ENCODE measurements at regions not wholly inside any gene's neighbourhood (a gene's known extent, or its start where the extent isn't known, plus 50 kb on each side); places are given as distances from the start of the nearest gene placed in this dataset.

GRCh38 chr13:106220211-106220610, 315.3 kb downstream of the EFNB2 start:
- H3K9me3 ChIP-seq (ENCODE audit: low read length), result no peaks in the 10 kb centered on the region
- TF ChIP-seq EZH2 (IDR thresholded peaks at IDR 0.05; ENCODE audit: low read length, unreplicated experiment) (no peak), EZH2phosphoT487 (IDR thresholded peaks at IDR 0.05; ENCODE audit: borderline replicate concordance, low read length) (no peak), CTCF (conservative IDR thresholded peaks at IDR 0.05; ENCODE audit: low read depth, low read length) (no peak)
- no peak overlapping the region for H3K9ac ChIP-seq (ENCODE audit: low read length)
- no peak overlapping the region for H3K4me3 ChIP-seq (ENCODE audit: low read length)
- no peaks in the 10 kb centered on the region for H4K20me1 ChIP-seq (ENCODE audit: low read length)
- no peak overlapping the region for H2AFZ ChIP-seq (ENCODE audit: low read length)
- no peaks in the 10 kb centered on the region for H3K36me3 ChIP-seq (ENCODE audit: low read depth, low read length)
- H3F3A ChIP-seq (ENCODE audit: low read length, unreplicated experiment), result no peaks in the 10 kb centered on the region
- no peak for DNase-seq
- H3K27me3 ChIP-seq (ENCODE audit: low read length), result no peaks in the 10 kb centered on the region
- no peak overlapping the region for H3K27ac ChIP-seq (ENCODE audit: low read length)
- CTCF ChIA-PET, result no interaction called here
- no peaks in the 10 kb centered on the region for H3K79me2 ChIP-seq (ENCODE audit: low read length)
- intact Hi-C loops (cut with micrococcal nuclease), result no loop called here
- POLR2A ChIA-PET (ENCODE audit: unreplicated experiment), result no interaction called here
- no peak overlapping the region for H3K4me2 ChIP-seq (ENCODE audit: low read length)
- H3K9me2 ChIP-seq (replicated peaks; ENCODE audit: low read length), result no peaks in the 10 kb centered on the region
- H3K4me1 ChIP-seq (ENCODE audit: insufficient read depth, low read length), result no peaks in the 10 kb centered on the region
- BruUV-seq (replicated peaks), result no TSS peak
- ATAC-seq, result no peak

DNA sequence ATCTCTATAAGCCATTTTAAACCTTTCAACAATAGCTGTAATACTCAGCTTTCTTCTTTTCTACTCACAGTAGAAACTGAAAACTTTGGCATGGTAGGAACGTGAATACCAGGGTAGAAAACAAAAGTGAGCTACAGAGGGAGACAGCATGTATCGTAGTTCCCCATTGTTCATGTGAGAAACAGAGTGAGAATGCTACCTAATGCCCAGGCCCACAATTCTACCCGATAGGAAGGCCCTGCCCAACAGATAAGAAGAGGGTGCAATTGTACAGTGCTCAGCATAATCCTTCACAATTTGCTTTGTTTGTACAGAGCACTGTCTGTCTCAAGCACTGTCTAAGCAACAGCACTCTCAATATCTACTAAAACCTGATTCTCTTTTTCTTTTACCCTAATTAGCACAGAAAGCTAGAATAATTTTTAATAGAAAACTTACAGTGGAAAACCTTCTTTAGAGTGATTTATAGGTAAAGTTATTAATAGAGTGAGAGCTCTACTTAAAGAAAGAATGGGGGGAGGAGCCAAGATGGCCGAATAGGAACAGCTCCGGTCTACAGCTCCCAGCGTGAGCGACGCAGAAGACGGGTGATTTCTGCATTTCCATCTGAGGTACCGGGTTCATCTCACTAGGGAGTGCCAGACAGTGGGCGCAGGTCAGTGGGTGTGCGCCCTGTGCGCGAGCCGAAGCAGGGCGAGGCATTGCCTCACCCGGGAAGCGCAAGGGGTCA, 322.3 kb downstream of the EFNB2 start:
- no peak overlapping the region for H3K27ac ChIP-seq (ENCODE audit: low read length)
- H4K20me1 ChIP-seq (ENCODE audit: low read length), result no peaks in the 10 kb centered on the region
- H3K36me3 ChIP-seq (ENCODE audit: low read depth, low read length), result no peaks in the 10 kb centered on the region
- H3K79me2 ChIP-seq (ENCODE audit: low read length), result no peaks in the 10 kb centered on the region
- H3K4me1 ChIP-seq (ENCODE audit: insufficient read depth, low read length), result no peaks in the 10 kb centered on the region
- H3K4me2 ChIP-seq (ENCODE audit: low read length), result no peak overlapping the region
- H3K9me3 ChIP-seq (ENCODE audit: low read length), result no peaks in the 10 kb centered on the region
- H3K9ac ChIP-seq (ENCODE audit: low read length), result no peak overlapping the region
- no TSS peak for BruUV-seq (replicated peaks)
- ChIA-PET CTCF (no interaction called here), POLR2A (ENCODE audit: unreplicated experiment) (no interaction called here)
- no peak for ATAC-seq
- intact Hi-C loops (cut with micrococcal nuclease), result no loop called here
- TF ChIP-seq EZH2 (IDR thresholded peaks at IDR 0.05; ENCODE audit: low read length, unreplicated experiment) (no peak), EZH2phosphoT487 (IDR thresholded peaks at IDR 0.05; ENCODE audit: borderline replicate concordance, low read length) (no peak)
- no peak for DNase-seq
- no peak overlapping the region for H2AFZ ChIP-seq (ENCODE audit: low read length)
- no peak overlapping the region for H3K4me3 ChIP-seq (ENCODE audit: low read length)
- no peaks in the 10 kb centered on the region for H3F3A ChIP-seq (ENCODE audit: low read length, unreplicated experiment)
- H3K9me2 ChIP-seq (replicated peaks; ENCODE audit: low read length), result no peaks in the 10 kb centered on the region
- H3K27me3 ChIP-seq (ENCODE audit: low read length), result no peaks in the 10 kb centered on the region

DNA sequence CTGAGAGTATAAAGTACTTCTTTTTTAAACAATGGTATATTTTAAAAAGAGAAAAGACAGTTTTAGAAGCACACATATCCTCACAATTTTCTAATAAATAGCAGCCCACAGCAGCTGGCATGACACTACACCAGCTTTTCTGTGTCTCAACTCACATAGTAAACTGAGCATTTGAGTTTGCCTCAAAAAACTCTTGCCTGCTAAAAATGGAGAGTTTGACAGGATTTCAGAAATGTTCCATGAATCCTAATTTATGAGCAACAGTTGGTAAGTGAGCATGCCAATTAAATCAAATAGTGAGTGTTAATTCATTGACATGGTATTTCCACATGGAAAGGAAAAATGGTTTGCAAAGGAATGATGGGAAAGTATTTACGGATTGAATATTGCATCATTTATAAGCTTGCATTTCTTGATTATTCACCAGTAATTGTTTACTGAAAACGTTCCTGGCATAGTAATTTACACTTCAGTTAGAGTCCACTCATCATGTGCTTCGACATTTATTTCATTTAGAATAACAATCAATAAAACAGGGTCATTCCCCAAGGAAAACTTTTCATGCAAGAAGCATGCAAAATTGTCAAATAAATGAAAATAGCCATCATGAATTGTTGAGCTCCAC, 323.0 kb downstream of the EFNB2 start:
- intact Hi-C loops (cut with micrococcal nuclease), result no loop called here
- no peaks in the 10 kb centered on the region for H4K20me1 ChIP-seq (ENCODE audit: low read length)
- H3K36me3 ChIP-seq (ENCODE audit: low read depth, low read length), result no peaks in the 10 kb centered on the region
- H3K9me2 ChIP-seq (replicated peaks; ENCODE audit: low read length), result no peaks in the 10 kb centered on the region
- no peaks in the 10 kb centered on the region for H3K4me1 ChIP-seq (ENCODE audit: insufficient read depth, low read length)
- no peak overlapping the region for H2AFZ ChIP-seq (ENCODE audit: low read length)
- no peak overlapping the region for H3K27ac ChIP-seq (ENCODE audit: low read length)
- H3K4me2 ChIP-seq (ENCODE audit: low read length), result no peak overlapping the region
- H3K27me3 ChIP-seq (ENCODE audit: low read length), result no peaks in the 10 kb centered on the region
- H3F3A ChIP-seq (ENCODE audit: low read length, unreplicated experiment), result no peaks in the 10 kb centered on the region
- H3K4me3 ChIP-seq (ENCODE audit: low read length), result no peak overlapping the region
- CTCF ChIA-PET, result no interaction called here
- no peak for TF ChIP-seq EZH2 (IDR thresholded peaks at IDR 0.05; ENCODE audit: low read length, unreplicated experiment)
- no peak for TF ChIP-seq EZH2phosphoT487 (IDR thresholded peaks at IDR 0.05; ENCODE audit: borderline replicate concordance, low read length)
- TF ChIP-seq CTCF (conservative IDR thresholded peaks at IDR 0.05; ENCODE audit: low read depth, low read length), result no peak
- DNase-seq (no peak), ATAC-seq (no peak)
- H3K9me3 ChIP-seq (ENCODE audit: low read length), result no peaks in the 10 kb centered on the region
- no peaks in the 10 kb centered on the region for H3K79me2 ChIP-seq (ENCODE audit: low read length)
- no TSS peak for BruUV-seq (replicated peaks)
- no peak overlapping the region for H3K9ac ChIP-seq (ENCODE audit: low read length)
- POLR2A ChIA-PET (ENCODE audit: unreplicated experiment), result no interaction called here
